RWPE2 (cell line): ENCODE measurements at regions not wholly inside any gene's neighbourhood (a gene's known extent, or its start where the extent isn't known, plus 50 kb on each side); places are given as distances from the start of the nearest gene placed in this dataset.

ENCODE experiments used
- ATAC-seq: fragments of 200-7000 bp; cut with Tn5 transposase; 3 replicates; pipeline ENCODE4 v1.9.1; 2021; ENCODE audit warnings: low read depth
- DNase-seq: peaks from one replicate; pipeline ENCODE4 v3.0.0-alpha.2; 2020; ENCODE audit warnings: low spot score
- H3K27ac ChIP-seq: fragments of 450-650 bp; 2 replicates; pipeline ENCODE4 v1.5.1; 2017; ENCODE audit warnings: mild to moderate bottlenecking; ENCODE audit not compliant: poor library complexity, severe bottlenecking
- H3K27me3 ChIP-seq: fragments of 250-450 bp; sonication (Bioruptor Pico); 2 replicates; pipeline ENCODE4 v1.5.1; 2021; ENCODE audit warnings: mild to moderate bottlenecking, moderate library complexity; ENCODE audit not compliant: insufficient read depth, poor library complexity, severe bottlenecking
- H3K36me3 ChIP-seq: fragments of 250-450 bp; sonication (Bioruptor Pico); 2 replicates; pipeline ENCODE4 v1.5.1; 2020; ENCODE audit warnings: low read depth, mild to moderate bottlenecking, moderate library complexity
- H3K4me1 ChIP-seq: fragments of 250-450 bp; sonication (Bioruptor Pico); 2 replicates; pipeline ENCODE4 v1.5.1; 2021; ENCODE audit warnings: mild to moderate bottlenecking, moderate library complexity; ENCODE audit not compliant: insufficient read depth, poor library complexity, severe bottlenecking
- H3K4me3 ChIP-seq: fragments of 250-450 bp; sonication (Bioruptor Pico); 2 replicates; pipeline ENCODE4 v1.5.1; 2021; ENCODE audit warnings: mild to moderate bottlenecking, moderate library complexity; ENCODE audit not compliant: severe bottlenecking
- H3K9me3 ChIP-seq: fragments of 250-450 bp; sonication (Bioruptor Pico); 2 replicates; pipeline ENCODE4 v1.5.1; 2021; ENCODE audit warnings: mild to moderate bottlenecking, moderate library complexity; ENCODE audit not compliant: severe bottlenecking
- CTCF ChIP-seq: fragments of 450-650 bp; IDR thresholded peaks from one replicate; pipeline ENCODE4 v1.5.1; 2017; ENCODE audit warnings: mild to moderate bottlenecking, moderate library complexity; ENCODE audit not compliant: poor library complexity, severe bottlenecking

DNA sequence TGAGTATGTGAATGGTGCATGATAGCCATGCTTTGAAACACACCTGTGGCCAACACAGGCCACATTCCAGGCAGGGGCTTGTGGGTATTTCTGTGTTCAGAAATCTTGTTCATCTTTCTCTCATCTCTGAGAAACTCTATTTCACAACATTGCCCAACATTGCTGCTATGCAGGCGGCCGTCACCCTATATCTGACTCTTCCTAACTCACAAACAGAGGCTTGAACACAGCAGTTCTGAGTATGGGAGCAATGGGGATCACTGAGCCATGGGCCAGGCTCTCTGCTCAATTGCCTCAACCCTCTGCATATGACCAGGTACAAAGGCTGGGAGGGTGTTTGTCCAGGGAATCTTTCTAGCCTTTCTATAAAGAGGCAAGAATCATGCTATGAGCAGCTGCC is 259.9 kb downstream of the BUD13 start:
- DNase-seq (no peak), ATAC-seq (no peak)
- Histone ChIP-seq H3K9me3 (no peaks in the 10 kb centered on the region), H3K4me3 (no peak overlapping the region), H3K4me1 (no peaks in the 10 kb centered on the region), H3K36me3 (no peaks in the 10 kb centered on the region), H3K27me3 (no peaks in the 10 kb centered on the region), H3K27ac (no peak overlapping the region)
- no peak for TF ChIP-seq CTCF

DNA sequence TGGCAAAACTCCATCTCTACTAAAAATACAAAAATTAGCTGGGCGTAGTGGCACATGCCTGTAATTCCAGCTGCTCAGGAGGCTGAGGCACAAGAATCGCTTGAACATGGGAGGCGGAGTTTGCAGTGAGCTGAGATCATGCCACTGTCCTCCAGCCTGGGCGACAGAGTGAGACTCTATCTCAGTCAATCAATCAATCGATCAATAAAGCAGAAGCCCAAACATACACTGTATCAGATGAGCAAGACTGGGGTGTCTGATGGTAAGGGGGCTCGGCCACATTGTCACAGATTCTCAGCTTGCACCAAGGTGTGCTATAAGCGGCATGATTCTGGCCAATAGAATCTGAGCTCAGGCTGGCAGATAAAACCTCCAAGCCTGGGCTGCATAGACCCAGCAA is 261.1 kb downstream of the BUD13 start:
- H3K27ac ChIP-seq: no peak overlapping the region
- no peaks in the 10 kb centered on the region for H3K4me1 ChIP-seq
- TF ChIP-seq CTCF: no peak
- no peaks in the 10 kb centered on the region for H3K36me3 ChIP-seq
- no peaks in the 10 kb centered on the region for H3K27me3 ChIP-seq
- no peak for ATAC-seq
- no peak for DNase-seq
- H3K4me3 ChIP-seq: no peak overlapping the region
- H3K9me3 ChIP-seq: no peaks in the 10 kb centered on the region

GRCh38 chr11:116510886-116511650 is 261.7 kb downstream of the BUD13 start:
- Histone ChIP-seq H3K36me3 (no peaks in the 10 kb centered on the region), H3K27me3 (no peaks in the 10 kb centered on the region), H3K9me3 (no peaks in the 10 kb centered on the region), H3K4me3 (no peak overlapping the region), H3K27ac (no peak overlapping the region), H3K4me1 (no peaks in the 10 kb centered on the region)
- TF ChIP-seq CTCF: no peak
- ATAC-seq: no peak
- no peak for DNase-seq

GRCh38 chr11:116510166-116510565 is 262.6 kb downstream of the BUD13 start:
- TF ChIP-seq CTCF: no peak
- ATAC-seq (no peak), DNase-seq (no peak)
- no peaks in the 10 kb centered on the region for H3K4me1 ChIP-seq
- H3K9me3 ChIP-seq: no peaks in the 10 kb centered on the region
- no peak overlapping the region for H3K4me3 ChIP-seq
- H3K27me3 ChIP-seq: no peaks in the 10 kb centered on the region
- no peak overlapping the region for H3K27ac ChIP-seq
- H3K36me3 ChIP-seq: no peaks in the 10 kb centered on the region

DNA sequence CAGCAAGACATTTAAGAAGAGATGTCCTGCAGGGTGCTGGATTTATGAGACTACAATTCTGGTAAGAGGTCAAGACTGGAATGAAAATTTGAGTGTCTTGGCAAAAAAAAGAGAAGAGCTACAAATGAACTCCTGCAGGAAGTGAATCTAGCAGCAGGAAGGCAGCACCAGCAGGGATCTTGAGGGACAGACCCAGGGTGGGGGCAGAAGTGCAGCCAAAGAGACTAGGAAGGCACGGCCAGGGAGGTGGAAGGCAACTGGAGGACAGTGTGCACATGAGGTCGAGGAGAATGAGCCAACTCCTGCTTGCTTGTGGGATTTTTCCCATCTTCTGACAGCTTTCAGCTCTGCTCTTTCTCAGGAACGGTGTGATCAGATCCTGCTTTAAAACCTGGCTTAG is 263.2 kb downstream of the BUD13 start:
- no peak for ATAC-seq
- no peaks in the 10 kb centered on the region for H3K4me1 ChIP-seq
- H3K4me3 ChIP-seq: no peak overlapping the region
- H3K27ac ChIP-seq: no peak overlapping the region
- H3K27me3 ChIP-seq: no peaks in the 10 kb centered on the region
- no peaks in the 10 kb centered on the region for H3K36me3 ChIP-seq
- no peaks in the 10 kb centered on the region for H3K9me3 ChIP-seq
- DNase-seq: no peak
- no peak for TF ChIP-seq CTCF
